Cerebellar nuclear complex (tissue), 1 donor: ENCODE measurements at regions not wholly inside any gene's neighbourhood (a gene's known extent, or its start where the extent isn't known, plus 50 kb on each side); places are given as distances from the start of the nearest gene placed in this dataset.

Experiments used
- DNase-seq, 2 experiments: peaks; one replicate each; lab custom pipeline; 2025; lab: John Stamatoyannopoulos, UW

GRCh38 chr5:21694567-21694966, 1158.6 kb downstream of the CDH12 start:
- DNase-seq = no peak

DNA sequence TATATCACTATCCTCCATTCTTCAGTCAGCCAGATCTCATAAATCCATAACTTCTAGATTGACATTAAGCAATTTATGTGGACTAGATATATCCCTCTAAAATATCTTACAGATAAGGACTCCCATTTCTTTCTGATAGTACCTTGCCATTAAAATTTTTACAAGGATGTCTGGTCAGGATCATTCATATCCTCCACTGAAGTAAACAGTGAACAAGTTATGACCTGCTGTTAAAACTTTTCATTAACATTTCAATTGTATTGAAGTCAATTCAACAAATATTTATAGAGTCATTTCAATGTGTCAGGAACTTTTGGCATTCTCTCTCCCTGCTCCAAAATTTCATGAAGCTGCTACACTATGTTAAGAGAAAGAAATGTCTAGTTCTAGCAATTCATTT, 1159.6 kb downstream of the CDH12 start:
- DNase-seq = no peak

DNA sequence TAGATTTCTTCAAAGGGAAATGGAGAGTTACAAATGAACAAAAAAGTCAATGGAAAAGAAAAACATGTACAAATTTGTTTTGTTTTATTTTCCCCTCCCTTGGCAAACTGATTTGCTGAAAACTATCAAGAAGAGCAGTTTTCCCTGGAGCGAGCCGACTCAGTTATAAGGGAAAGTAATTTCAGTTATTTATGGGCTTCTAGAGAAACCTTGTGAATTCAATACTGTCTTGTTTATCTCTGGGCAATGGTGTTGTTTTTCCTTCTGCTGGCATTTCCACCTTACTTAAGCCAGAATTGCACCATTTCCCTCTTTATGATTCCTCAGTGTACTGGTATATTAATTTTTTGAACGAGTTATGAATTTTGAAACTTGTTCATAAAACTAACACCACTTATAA, 1163.6 kb downstream of the CDH12 start:
- no peak for DNase-seq

DNA sequence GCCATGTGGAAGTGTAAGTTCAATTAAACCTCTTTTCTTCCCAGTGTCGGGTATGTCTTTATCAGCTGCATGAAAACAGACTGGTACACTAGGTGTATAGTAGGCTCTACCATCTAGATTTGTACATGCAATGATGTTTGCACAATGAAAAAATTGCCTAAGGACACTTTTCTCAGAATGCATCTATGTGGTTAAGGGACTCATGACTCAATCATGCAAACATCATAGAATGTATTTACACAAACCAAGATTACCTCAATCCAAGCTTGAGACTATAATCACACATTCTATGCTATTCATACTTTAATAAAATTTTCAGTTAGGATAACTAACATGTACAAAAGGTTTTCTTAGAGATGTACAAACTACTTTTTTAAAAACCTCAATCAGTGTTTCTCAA, 1164.5 kb downstream of the CDH12 start:
- DNase-seq = no peak

DNA sequence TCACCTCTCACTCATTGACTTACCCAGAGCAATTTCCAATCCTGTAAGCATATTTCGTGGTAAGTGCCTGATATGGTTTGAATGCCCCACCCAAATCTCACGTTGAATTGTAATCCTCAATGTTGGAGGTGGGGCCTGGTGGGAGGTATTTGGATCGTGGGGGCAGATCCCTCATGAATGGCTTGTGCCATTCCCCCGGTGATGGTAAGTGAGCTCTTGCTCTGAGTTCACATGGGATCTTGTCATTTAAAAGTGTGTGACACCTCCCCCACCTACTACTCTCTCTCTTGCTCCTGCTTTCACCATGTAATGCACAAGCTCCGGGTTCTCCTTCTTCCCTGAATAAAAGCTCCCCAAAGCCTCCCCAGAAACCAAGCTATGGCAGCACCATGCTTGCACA, 1165.5 kb downstream of the CDH12 start:
- no peak for DNase-seq

DNA sequence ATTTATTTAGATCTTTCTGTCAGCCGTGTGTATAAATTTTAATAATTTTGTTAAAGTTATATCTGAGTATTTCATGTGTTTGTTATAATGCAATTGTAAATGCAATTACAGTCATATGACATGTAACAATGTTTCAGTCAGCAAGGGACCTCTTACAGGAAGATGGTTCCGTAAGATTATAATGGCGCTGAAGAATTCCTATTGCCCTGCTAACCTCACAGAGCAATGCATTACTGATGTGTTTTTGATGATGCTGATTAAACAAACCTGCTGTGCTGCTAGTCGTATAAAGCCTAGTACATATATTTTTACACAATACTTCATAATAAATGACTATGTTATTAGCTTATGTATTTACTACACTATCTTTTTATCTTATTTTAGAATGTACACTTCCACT, 1166.4 kb downstream of the CDH12 start:
- no peak for DNase-seq

GRCh38 chr5:21685522-21685921, 1167.6 kb downstream of the CDH12 start:
- DNase-seq = no peak

GRCh38 chr5:21684992-21685391, 1168.2 kb downstream of the CDH12 start:
- DNase-seq = no peak

DNA sequence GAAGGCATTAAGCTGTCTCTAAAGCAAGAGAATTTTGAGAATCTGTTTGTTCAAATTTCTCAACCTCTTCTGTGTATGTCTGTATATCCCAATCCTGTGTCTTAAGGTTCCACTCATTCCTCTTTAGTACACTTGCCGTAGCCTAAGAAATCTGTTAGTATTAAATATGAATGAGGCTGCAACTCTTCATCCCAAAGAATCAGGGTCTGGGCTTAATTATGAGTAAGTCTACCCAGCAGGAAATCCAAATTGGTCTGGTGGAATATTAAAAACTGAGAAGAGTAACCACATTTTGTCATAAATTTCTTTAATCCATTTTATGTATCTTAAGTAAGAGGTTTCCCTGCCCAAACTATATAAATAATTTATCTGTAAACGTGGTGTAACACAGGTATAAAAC, 1171.2 kb downstream of the CDH12 start:
- no peak for DNase-seq

DNA sequence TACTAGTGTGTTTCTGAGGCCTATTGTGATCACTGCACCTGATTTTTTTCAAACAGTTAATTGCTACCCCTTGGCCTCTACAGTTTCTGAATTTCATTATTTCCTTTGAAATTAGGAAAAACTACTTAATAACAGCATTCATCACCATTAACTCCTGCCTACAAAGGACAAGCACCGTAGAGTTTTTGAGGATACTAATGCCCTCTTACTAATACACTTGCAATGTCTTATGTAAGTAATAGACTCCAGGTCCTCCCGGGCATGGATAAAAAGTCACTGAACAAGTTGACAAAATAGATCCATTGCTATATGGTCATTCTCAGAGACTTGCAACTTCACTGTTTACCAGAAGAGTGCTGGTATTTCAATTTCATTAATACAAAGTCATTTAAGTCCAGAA, 1172.5 kb downstream of the CDH12 start:
- DNase-seq = no peak

GRCh38 chr5:21680196-21680595, 1172.9 kb downstream of the CDH12 start:
- DNase-seq = no peak

GRCh38 chr5:21678526-21678925, 1174.6 kb downstream of the CDH12 start:
- no peak for DNase-seq

DNA sequence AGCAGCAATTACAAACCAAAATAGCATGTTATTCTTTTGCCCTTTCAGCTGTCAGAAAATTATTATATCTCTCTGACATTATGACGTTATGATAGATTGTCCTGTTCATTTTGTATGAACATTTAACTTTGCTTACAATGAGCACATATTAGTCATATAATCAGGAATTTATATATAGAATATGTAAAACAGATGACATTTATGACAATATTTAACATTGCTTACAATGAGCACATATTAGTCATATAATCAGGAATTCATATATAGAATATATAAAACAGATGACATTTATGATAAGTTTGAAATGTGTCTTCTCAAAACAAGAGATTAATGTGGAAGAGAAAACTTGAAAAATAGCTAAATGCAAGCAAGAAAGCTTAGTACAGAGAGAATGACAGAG, 1180.2 kb downstream of the CDH12 start:
- no peak for DNase-seq

DNA sequence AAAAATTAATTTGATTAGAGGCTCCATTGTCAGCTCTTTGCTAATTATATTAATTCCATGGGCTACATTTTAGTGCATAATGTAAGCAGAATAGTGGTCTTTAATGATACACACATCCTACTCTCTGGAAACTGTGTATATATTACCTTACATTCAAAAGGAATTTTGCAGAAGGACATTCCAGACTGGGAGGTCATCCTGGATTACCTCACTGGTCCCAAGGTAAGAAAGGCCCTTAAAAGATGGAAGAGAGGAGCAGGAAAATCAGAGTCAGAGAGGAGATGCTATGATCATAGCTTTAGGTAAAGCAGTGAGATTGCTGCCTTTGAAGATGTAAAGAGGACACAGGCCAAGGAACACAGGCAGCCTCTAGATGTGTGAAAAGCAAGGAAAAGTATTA, 1180.8 kb downstream of the CDH12 start:
- no peak for DNase-seq

DNA sequence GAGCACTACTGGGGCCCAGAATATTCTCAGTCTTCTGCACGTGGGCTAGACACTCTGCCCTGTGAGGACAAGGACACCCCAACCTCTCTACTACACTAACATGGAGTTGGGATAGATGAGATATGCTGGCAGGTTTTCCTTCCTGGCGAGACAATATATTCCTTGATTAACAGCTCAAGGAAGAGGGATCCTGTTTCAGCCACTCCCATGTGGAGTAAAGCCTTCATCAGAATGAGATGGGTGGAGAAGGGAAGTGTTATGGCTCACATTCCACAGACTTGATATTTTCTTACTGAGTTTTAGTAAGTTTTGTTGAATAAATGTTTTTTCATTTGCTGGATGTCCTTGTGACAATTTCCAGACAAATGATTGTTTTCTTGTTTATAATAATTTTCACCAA, 1187.6 kb downstream of the CDH12 start:
- no peak for DNase-seq

- DNase-seq = no peak
These were observed 1190.1 kb downstream of the CDH12 start for GRCh38 chr5:21663082-21663481.

DNA sequence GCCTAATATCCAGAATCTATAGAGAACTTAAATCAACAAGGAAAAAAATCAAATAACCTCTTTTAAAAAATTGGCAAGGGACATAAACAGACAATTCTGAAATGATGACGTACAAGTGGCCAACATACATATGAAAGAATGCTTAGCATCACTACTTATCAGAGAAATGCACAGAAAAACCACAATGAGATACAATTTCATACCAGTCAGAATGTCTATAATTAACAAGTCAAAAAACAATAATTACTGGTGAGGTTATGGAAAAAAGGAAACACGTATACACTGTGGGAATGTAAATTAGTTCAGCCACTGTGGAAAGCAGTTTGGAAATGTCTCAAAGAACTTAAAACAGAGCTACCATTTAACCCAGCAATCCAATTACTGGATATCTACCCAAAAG, 1192.0 kb downstream of the CDH12 start:
- no peak for DNase-seq

DNA sequence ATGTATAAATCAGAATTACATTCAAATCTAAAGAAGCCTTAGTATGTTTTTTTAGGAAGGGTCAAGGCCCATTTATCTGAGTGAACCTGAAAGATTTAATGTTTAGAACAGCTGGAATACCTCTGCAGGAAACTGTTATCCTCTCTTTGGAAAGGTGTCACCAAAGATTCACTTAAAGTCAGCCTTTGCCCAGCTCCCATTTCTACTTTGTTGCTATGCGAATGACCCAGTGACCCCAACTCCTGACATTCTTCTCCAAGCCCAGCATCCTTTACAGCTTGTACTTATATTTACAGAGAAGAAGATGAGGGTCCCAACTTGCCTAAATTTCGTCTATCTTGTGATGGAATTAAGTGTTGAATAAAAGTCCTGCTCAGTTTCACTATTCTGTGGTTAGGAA, 1198.6 kb downstream of the CDH12 start:
- DNase-seq = no peak

DNA sequence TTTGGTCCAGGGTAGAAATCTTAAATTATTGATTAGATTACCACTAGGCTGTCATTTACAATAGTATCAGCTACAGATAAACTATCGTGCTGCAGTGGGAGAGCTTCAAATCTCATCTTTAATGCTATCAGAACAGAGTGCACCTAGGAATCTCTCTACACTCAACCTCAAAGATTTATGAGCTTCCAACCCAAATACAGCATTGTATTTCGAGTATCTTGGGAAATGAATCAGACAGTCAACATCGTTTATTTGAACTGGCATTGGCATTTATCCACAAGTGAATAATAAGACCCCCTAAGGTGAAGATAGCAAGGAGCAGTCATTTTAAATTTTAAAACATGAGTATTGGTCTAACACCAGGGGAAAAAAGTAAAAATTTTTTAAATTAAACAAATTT, 1203.2 kb downstream of the CDH12 start:
- DNase-seq = no peak

GRCh38 chr5:21646469-21646868, 1206.7 kb downstream of the CDH12 start:
- no peak for DNase-seq

DNA sequence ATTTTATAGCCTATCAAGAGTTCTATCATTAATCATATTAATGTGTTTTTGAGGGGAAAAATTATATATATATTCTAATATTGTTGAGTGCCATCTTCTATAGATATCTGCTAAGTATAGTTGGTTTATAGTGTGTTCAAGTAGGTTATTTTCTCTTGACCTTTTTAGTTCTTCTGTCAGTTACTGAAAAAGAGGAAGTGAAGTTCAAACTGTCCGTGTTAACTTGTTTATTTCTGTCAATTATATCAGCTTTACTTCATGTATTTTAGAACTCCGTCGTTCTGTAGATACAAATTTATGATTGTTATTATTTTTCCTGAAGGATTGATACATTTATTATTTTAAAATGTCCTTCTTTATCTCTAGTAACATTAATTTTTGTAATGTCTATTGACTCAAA, 1209.1 kb downstream of the CDH12 start:
- DNase-seq = no peak

- no peak for DNase-seq
These were observed 1210.8 kb downstream of the CDH12 start for GRCh38 chr5:21642312-21642711.

DNA sequence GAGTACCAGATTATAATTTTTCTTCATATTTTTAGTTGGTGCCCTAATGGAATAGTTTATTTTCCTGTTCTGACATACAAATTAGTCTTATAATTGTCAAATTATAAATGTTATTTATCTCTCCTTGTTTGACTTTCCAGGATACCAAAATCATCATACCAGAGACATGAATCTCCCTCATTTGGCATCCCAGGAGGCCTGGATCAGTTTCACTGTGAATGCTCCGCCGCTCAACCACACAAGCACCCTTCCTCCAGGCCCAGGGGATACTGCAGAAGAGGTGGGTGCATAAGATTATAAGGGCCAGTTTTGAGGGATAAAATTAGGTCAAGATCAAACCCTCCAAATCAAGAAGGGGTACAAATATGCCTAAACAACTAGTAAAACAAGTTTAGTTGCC, 1229.3 kb downstream of the CDH12 start:
- no peak for DNase-seq

- no peak for DNase-seq
These were observed 1237.9 kb downstream of the CDH12 start for GRCh38 chr5:21615195-21615765.

GRCh38 chr5:21613971-21614488, 1239.1 kb downstream of the CDH12 start:
- no peak for DNase-seq
